Common myeloid progenitor, CD34-positive (primary cell): ENCODE measurements at regions not wholly inside any gene's neighbourhood (a gene's known extent, or its start where the extent isn't known, plus 50 kb on each side); places are given as distances from the start of the nearest gene placed in this dataset.

Experiments
- CTCF ChIA-PET: fragments of 350-600 bp; sonication (Branson Sonifier 250); formaldehyde crosslinking; loops from one replicate; lab custom pipeline; 2021; ENCODE audit warnings: antibody characterized with exemption; lab: Charles Lee
- POLR2A ChIA-PET: fragments of 350-600 bp; sonication (Branson Sonifier 250); formaldehyde crosslinking; loops from one replicate; lab custom pipeline; 2021; ENCODE audit warnings: antibody characterized with exemption; lab: Charles Lee
- DNase-seq, 3 donors: peaks; one replicate each; pipeline versions ENCODE4 v3.0.0 to v3.0.0-alpha.2; 2013
- H3K27ac ChIP-seq, 2 experiments: 1 replicate in 1 of 2; 2 replicates in 1 of 2; pipeline ENCODE4 v1.7.0; 2013; ENCODE audit warnings: inconsistent platforms in 2 of 2, low read length in 2 of 2, mild to moderate bottlenecking in 2 of 2, low read depth in 1 of 2, moderate library complexity in 1 of 2; ENCODE audit not compliant: severe bottlenecking in 2 of 2, insufficient read depth in 1 of 2, poor library complexity in 1 of 2
- H3K27me3 ChIP-seq, 5 experiments: replicated peaks in 2 of 5; 1 replicate in 3 of 5; 2 replicates in 2 of 5; pipeline versions ENCODE4 v1.6.1 to v1.7.0; 2013; ENCODE audit warnings: low read length in 4 of 5, mild to moderate bottlenecking in 2 of 5, moderate library complexity in 2 of 5, inconsistent platforms in 1 of 5; ENCODE audit not compliant: insufficient read depth in 5 of 5, control insufficient read depth in 4 of 5
- H3K36me3 ChIP-seq, 4 experiments: 1 replicate in 2 of 4; 2 replicates in 2 of 4; pipeline versions ENCODE4 v1.6.1 to v1.7.0; 2013; ENCODE audit warnings: low read length in 3 of 4, control low read depth in 1 of 4, mild to moderate bottlenecking in 1 of 4; ENCODE audit not compliant: control insufficient read depth in 4 of 4, insufficient read depth in 4 of 4
- H3K4me1 ChIP-seq, 4 experiments: 1 replicate in 3 of 4; 2 replicates in 1 of 4; pipeline versions ENCODE4 v1.6.1 to v1.7.1; 2013; ENCODE audit warnings: low read length in 3 of 4, mild to moderate bottlenecking in 3 of 4, control low read depth in 1 of 4, inconsistent platforms in 1 of 4, moderate library complexity in 1 of 4; ENCODE audit not compliant: control insufficient read depth in 4 of 4, insufficient read depth in 4 of 4; ENCODE audit errors: control extremely low read depth in 1 of 4
- H3K4me3 ChIP-seq, 7 experiments: 1 replicate in 4 of 7; 2 replicates in 3 of 7; pipeline versions ENCODE4 v1.5.1 to v1.7.0; 2013; ENCODE audit warnings: mild to moderate bottlenecking in 7 of 7, low read length in 6 of 7, moderate library complexity in 6 of 7, inconsistent platforms in 2 of 7, low read depth in 2 of 7, control low read depth in 1 of 7; ENCODE audit not compliant: insufficient read depth in 4 of 7, control insufficient read depth in 1 of 7; ENCODE audit errors: extremely low read depth in 1 of 7
- H3K9me3 ChIP-seq, 5 experiments: 1 replicate in 4 of 5; 2 replicates in 1 of 5; pipeline versions ENCODE4 v1.6.1 to v1.7.1; 2013; ENCODE audit warnings: low read length in 4 of 5, mild to moderate bottlenecking in 2 of 5, inconsistent platforms in 1 of 5, low read depth in 1 of 5, moderate library complexity in 1 of 5; ENCODE audit not compliant: control insufficient read depth in 4 of 5, insufficient read depth in 2 of 5; ENCODE audit errors: control extremely low read depth in 1 of 5
- WGBS: methylation state at CpG from one replicate; pipeline ENCODE4 v1.1.5; 2013; ENCODE audit not compliant: insufficient coverage; 5-methylcytosine and 5-hydroxymethylcytosine counted together

GRCh38 chr9:99730062-99730461 is 91.6 kb upstream of the NR4A3 start:
- Histone ChIP-seq H3K9me3 (no peaks in the 10 kb centered on the region), H3K36me3 (no peaks in the 10 kb centered on the region), H3K27me3 (no peaks in the 10 kb centered on the region), H3K4me3 (no peak overlapping the region), H3K4me1 (peaks cover 13 to 20% (median 16%) of the 10 kb centered on the region in 4 experiments), H3K27ac (no peak overlapping the region)
- DNase-seq = no peak
- CTCF ChIA-PET = interaction anchor here (1.2 kb wide), 1 partner anchor 9 kb away, joined by 5 read pairs; no protein-coding TSS in a partner anchor
- POLR2A ChIA-PET = no interaction called here
- WGBS = 86% methylated on average over 1 of the region's 2 CpGs

DNA sequence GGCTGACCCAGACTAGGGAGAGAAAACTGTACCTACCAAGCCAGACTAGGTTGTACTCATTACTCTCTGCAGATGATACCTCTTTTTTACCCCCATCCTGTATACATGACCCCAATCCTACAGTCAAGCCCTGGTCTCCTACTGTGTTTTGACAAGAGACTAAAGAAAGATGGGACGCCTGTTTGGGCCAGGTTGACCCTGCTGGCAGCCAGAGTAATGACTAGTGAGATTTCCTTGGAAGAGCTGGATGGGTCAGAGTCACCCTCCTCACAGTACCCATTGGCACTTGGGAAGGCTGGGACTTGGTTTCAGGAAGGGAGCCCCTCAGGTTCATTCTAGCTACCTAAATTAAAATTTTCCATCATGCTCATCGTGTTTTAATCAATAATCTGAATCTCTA is 89.7 kb upstream of the NR4A3 start:
- CTCF ChIA-PET = no interaction called here
- Histone ChIP-seq H3K27ac (peak overlapping the region in 1 of 2 experiments; percentile 73), H3K36me3 (no peaks in the 10 kb centered on the region), H3K4me3 (peak overlapping the region in 1 of 7 experiments; percentile 21), H3K9me3 (no peaks in the 10 kb centered on the region), H3K4me1 (peaks cover 13 to 20% (median 16%) of the 10 kb centered on the region in 4 experiments), H3K27me3 (no peaks in the 10 kb centered on the region)
- WGBS = 92% methylated on average over 2 of the region's 2 CpGs
- no peak for DNase-seq
- POLR2A ChIA-PET = no interaction called here

- peaks cover 13 to 20% (median 16%) of the 10 kb centered on the region in 4 experiments for H3K4me1 ChIP-seq
- H3K9me3 ChIP-seq = no peaks in the 10 kb centered on the region
- H3K27me3 ChIP-seq = no peaks in the 10 kb centered on the region
- H3K36me3 ChIP-seq = no peaks in the 10 kb centered on the region
- ChIA-PET POLR2A (no interaction called here), CTCF (no interaction called here)
- no CpG with 5 or more reads among the region's 5 CpGs for WGBS
- H3K27ac ChIP-seq = peak overlapping the region; percentile 20 to 73
- peak overlapping the region in 4 of 7 experiments; percentile 17 to 56 (median 30) for H3K4me3 ChIP-seq
- DNase-seq = peak; percentile 45 to 89 (median 79)
Observed at GRCh38 chr9:99732715-99733114, 89.0 kb upstream of the NR4A3 start.

DNA sequence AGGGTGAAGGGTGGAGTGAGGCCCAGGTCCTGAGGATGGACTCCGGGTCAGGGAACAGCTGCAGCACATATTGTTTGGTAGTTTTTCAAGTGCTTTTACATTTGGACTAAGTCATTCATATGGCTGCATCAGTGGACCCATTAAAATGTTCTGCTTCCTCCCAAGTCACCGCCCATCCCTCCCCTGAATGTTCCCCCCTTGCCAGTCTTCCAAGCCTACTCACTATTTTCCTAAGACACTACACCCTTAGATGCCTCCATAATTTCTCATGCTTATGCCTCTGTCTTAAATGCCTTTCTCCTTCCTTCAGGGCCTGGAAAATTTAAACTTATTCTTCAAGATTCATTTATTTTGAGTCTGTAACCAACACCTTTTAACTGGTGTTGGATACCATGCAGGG is 86.6 kb upstream of the NR4A3 start:
- ChIA-PET CTCF (no interaction called here), POLR2A (no interaction called here)
- DNase-seq = no peak
- Histone ChIP-seq H3K36me3 (no peaks in the 10 kb centered on the region), H3K9me3 (no peaks in the 10 kb centered on the region), H3K27ac (no peak overlapping the region), H3K4me1 (peaks cover 19 to 33% (median 22%) of the 10 kb centered on the region in 4 experiments), H3K27me3 (no peaks in the 10 kb centered on the region), H3K4me3 (no peak overlapping the region)
- WGBS = 100% methylated on average over 2 of the region's 2 CpGs

DNA sequence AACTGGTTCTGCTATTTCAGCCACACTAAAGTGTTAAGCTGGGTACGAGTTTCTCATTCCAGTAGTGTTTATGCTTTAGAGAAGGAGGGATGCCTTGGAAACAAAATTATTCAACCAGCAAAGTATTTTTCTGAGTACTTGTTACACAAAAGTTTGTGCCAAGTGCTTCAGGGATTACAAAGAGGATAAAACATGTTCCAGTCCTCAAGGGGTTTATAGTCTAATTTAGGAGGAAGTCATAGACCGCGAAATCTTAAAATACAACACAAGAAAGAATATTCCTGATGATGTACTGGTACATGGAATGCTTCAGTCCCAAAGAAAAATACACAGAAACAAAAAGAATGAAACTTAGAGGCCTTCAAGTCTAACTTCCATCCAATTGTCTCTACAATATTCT is 85.4 kb upstream of the NR4A3 start:
- Histone ChIP-seq H3K27ac (no peak overlapping the region), H3K9me3 (no peaks in the 10 kb centered on the region), H3K36me3 (no peaks in the 10 kb centered on the region), H3K4me3 (no peak overlapping the region), H3K27me3 (no peaks in the 10 kb centered on the region), H3K4me1 (peaks cover 19 to 38% (median 22%) of the 10 kb centered on the region in 4 experiments)
- ChIA-PET CTCF (no interaction called here), POLR2A (no interaction called here)
- DNase-seq = no peak
- no CpG with 5 or more reads among the region's 3 CpGs for WGBS

GRCh38 chr9:99737649-99738048 is 84.0 kb upstream of the NR4A3 start:
- H3K36me3 ChIP-seq = no peaks in the 10 kb centered on the region
- H3K27ac ChIP-seq = no peak overlapping the region
- DNase-seq = no peak
- H3K4me3 ChIP-seq = no peak overlapping the region
- H3K4me1 ChIP-seq = peaks cover 12 to 28% (median 13%) of the 10 kb centered on the region in 4 experiments
- POLR2A ChIA-PET = interaction anchor here (0.6 kb wide), 1 partner anchor 222 kb away, joined by 3 read pairs; no protein-coding TSS in a partner anchor
- H3K27me3 ChIP-seq = no peaks in the 10 kb centered on the region
- CTCF ChIA-PET = no interaction called here
- no peaks in the 10 kb centered on the region for H3K9me3 ChIP-seq
- WGBS = 98% methylated on average over 4 of the region's 4 CpGs

DNA sequence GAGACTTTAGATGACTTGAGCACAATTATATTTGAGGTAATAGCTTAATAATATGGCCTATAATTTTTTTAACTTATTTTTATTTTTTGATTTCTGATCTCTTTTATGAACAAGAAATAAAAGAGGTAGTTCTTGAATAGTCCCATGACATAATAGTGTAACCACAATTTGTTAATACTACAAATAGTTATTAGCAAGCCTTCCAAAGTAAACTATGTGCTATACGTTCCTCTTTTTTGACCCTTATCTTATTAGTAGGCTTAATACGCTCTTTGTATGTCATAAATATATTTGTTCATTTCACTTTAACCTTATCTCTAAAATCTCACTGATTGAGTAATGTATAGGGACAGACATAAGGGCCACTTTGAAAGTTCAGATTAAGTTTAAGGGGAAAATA is 78.7 kb upstream of the NR4A3 start:
- WGBS = no CpG with 5 or more reads among the region's 2 CpGs
- CTCF ChIA-PET = interaction anchor here (0.7 to 1.6 kb wide), 2 partner anchors 12 to 31 kb away, joined by 3 read pairs; no protein-coding TSS in a partner anchor
- Histone ChIP-seq H3K9me3 (no peaks in the 10 kb centered on the region), H3K27ac (no peak overlapping the region), H3K36me3 (no peaks in the 10 kb centered on the region), H3K4me3 (no peak overlapping the region), H3K4me1 (peaks cover 2 to 18% (median 8%) of the 10 kb centered on the region in 4 experiments), H3K27me3 (no peaks in the 10 kb centered on the region)
- POLR2A ChIA-PET = no interaction called here
- no peak for DNase-seq
